ENCODE measurements at regions not wholly inside any gene's neighbourhood (a gene's known extent, or its start where the extent isn't known, plus 50 kb on each side); places are given as distances from the start of the nearest gene placed in this dataset.

- H3K4me2 ChIP-seq (ENCODE audit: low read depth, low read length): no peak overlapping the region
- H3K9me3 ChIP-seq (ENCODE audit: control insufficient read depth, insufficient read depth, low read length): peaks cover 67% of the 10 kb centered on the region
- no peak overlapping the region for H2AK5ac ChIP-seq (ENCODE audit: low read depth, low read length)
- H2AK9ac ChIP-seq (replicated peaks; ENCODE audit: low read depth, low read length, poor library complexity): no peak overlapping the region
- H3K4ac ChIP-seq (ENCODE audit: low read depth, low read length): no peak overlapping the region
- no peaks in the 10 kb centered on the region for H3K27me3 ChIP-seq (ENCODE audit: control insufficient read depth, insufficient read depth, low read length)
- in situ Hi-C loops (cut with MboI; ENCODE audit: low sequenced_read_pairs) (no loop called here), intact Hi-C loops (cut with micrococcal nuclease) (no loop called here), dilution Hi-C loops (cut with HindIII; ENCODE audit: low sequenced_read_pairs, unreplicated experiment) (no loop called here)
- no peak overlapping the region for H3K18ac ChIP-seq (ENCODE audit: low read depth, low read length)
- H2BK120ac ChIP-seq (ENCODE audit: low read depth, low read length): no peak overlapping the region
- H3K79me1 ChIP-seq (ENCODE audit: low read depth in 1 of 2, low read length in 2 of 2): no peaks in the 10 kb centered on the region
- H2BK20ac ChIP-seq (ENCODE audit: low read depth, low read length): no peak overlapping the region
- H4K91ac ChIP-seq (ENCODE audit: insufficient read depth, low read depth, low read length): no peak overlapping the region
- H4K20me1 ChIP-seq (ENCODE audit: insufficient read depth, low read length): no peaks in the 10 kb centered on the region
- no peak for ATAC-seq (ENCODE audit: low read depth)
- WGBS, 2 experiments (ENCODE audit: extremely low coverage in 2 of 2, insufficient read length in 1 of 2): 40% methylated on average over 1 of the region's 12 CpGs; no CpG with 5 or more reads in 1 of the 2 experiments
- BruUV-seq (replicated peaks): no TSS peak
- no peak overlapping the region for H2BK15ac ChIP-seq (ENCODE audit: low read depth, low read length)
- H3K14ac ChIP-seq (replicated peaks; ENCODE audit: low read depth, low read length): no peak overlapping the region
- H3K27ac ChIP-seq (ENCODE audit: insufficient read depth, low read length): no peak overlapping the region
- no peak overlapping the region for H3K56ac ChIP-seq (ENCODE audit: extremely low read depth, insufficient read depth, low read length)
- H4K8ac ChIP-seq (ENCODE audit: low read depth in 2 of 2, low read length in 2 of 2): no peak overlapping the region
- H3K23ac ChIP-seq (ENCODE audit: low read depth, low read length): no peak overlapping the region
- POLR2A ChIA-PET (ENCODE audit: unreplicated experiment): no interaction called here
- no peaks in the 10 kb centered on the region for H3K4me1 ChIP-seq (ENCODE audit: control insufficient read depth, insufficient read depth, low read length)
- no peaks in the 10 kb centered on the region for H3K36me3 ChIP-seq (ENCODE audit: control insufficient read depth, insufficient read depth, low read length)
- DNase-seq: no peak
- CTCF ChIA-PET: no interaction called here
- H3K9ac ChIP-seq (ENCODE audit: low read depth, low read length): no peak overlapping the region
- no peak for TF ChIP-seq MXI1 (IDR thresholded peaks at IDR 0.05; ENCODE audit: borderline replicate concordance, low read depth, low read length)
- TF ChIP-seq CHD1 (IDR thresholded peaks at IDR 0.05; ENCODE audit: low read depth, low read length): no peak
- TF ChIP-seq RAD21 (IDR thresholded peaks at IDR 0.05; ENCODE audit: low read length): no peak
- no peak for TF ChIP-seq POLR2A (IDR thresholded peaks at IDR 0.05; ENCODE audit: low read depth, low read length)
- TF ChIP-seq ELK1 (IDR thresholded peaks at IDR 0.05; ENCODE audit: borderline replicate concordance, low read depth, low read length): no peak
- no peak for TF ChIP-seq SMC3 (IDR thresholded peaks at IDR 0.05; ENCODE audit: low read depth, low read length)
- TF ChIP-seq MAZ (IDR thresholded peaks at IDR 0.05; ENCODE audit: borderline replicate concordance, low read depth, low read length): no peak
- no peak for TF ChIP-seq CTCF (conservative IDR thresholded peaks at IDR 0.05; ENCODE audit: low read depth, low read length)
- TF ChIP-seq USF2 (IDR thresholded peaks at IDR 0.05; ENCODE audit: low read depth, low read length): no peak
- TF ChIP-seq RCOR1 (IDR thresholded peaks at IDR 0.05; ENCODE audit: insufficient replicate concordance, low read length): no peak
- no peak for TF ChIP-seq RFX5 (IDR thresholded peaks at IDR 0.05; ENCODE audit: low read depth, low read length)
- TF ChIP-seq BHLHE40 (IDR thresholded peaks at IDR 0.05; ENCODE audit: low read depth, low read length): no peak
- TF ChIP-seq FOS (IDR thresholded peaks at IDR 0.05; ENCODE audit: low read depth, low read length): no peak
- no peak for TF ChIP-seq NFE2L2 (IDR thresholded peaks at IDR 0.05; ENCODE audit: low read depth, low read length)
- no peak for TF ChIP-seq MAFK (IDR thresholded peaks at IDR 0.05; ENCODE audit: low read depth, low read length)
- no peak for TF ChIP-seq CEBPB (IDR thresholded peaks at IDR 0.05; ENCODE audit: low read depth, low read length)
- no peak overlapping the region for H4K5ac ChIP-seq (ENCODE audit: low read depth, low read length)
- H2BK5ac ChIP-seq (ENCODE audit: low read depth, low read length, poor library complexity, severe bottlenecking): no peak overlapping the region
- no peak overlapping the region for H2AFZ ChIP-seq (replicated peaks; ENCODE audit: low read length, poor library complexity)
- no peaks in the 10 kb centered on the region for H3K9me1 ChIP-seq (ENCODE audit: insufficient read depth, low read length)
- no peak overlapping the region for H3K4me3 ChIP-seq (ENCODE audit: insufficient read depth, low read depth, low read length)
Measured at GRCh38 chr22:49586873-49587272, 240.8 kb downstream of the BRD1 start.

All from IMR-90 (cell line).